H1 (cell line): ENCODE measurements at regions not wholly inside any gene's neighbourhood (a gene's known extent, or its start where the extent isn't known, plus 50 kb on each side); places are given as distances from the start of the nearest gene placed in this dataset.

Experiments used
- NRF1 ChIP-seq: IDR thresholded peaks from 2 replicates; pipeline ENCODE4 v1.6.1; 2011; ENCODE audit warnings: mild to moderate bottlenecking, low read depth, low read length, improper control_type of control experiment
- POLR2A ChIP-seq, 2 experiments: IDR thresholded peaks; 1 replicate in 1 of 2; 2 replicates in 1 of 2; pipeline ENCODE4 v1.6.1; 2011; ENCODE audit warnings: low read depth in 2 of 2, low read length in 2 of 2, mild to moderate bottlenecking in 2 of 2; ENCODE audit errors: control extremely low read depth in 1 of 2
- TBP ChIP-seq: IDR thresholded peaks from 2 replicates; pipeline ENCODE4 v1.6.1; 2011; ENCODE audit warnings: low read depth, low read length, improper control_type of control experiment
- YY1 ChIP-seq: IDR thresholded peaks from 2 replicates; pipeline ENCODE4 v1.6.1; 2011; ENCODE audit warnings: low read depth, mild to moderate bottlenecking, low read length
- TF ChIP-seq, protein P1 (sequence below): IDR thresholded peaks from 2 replicates; pipeline ENCODE4 v1.6.1; 2012; ENCODE audit warnings: inconsistent platforms

DNA sequence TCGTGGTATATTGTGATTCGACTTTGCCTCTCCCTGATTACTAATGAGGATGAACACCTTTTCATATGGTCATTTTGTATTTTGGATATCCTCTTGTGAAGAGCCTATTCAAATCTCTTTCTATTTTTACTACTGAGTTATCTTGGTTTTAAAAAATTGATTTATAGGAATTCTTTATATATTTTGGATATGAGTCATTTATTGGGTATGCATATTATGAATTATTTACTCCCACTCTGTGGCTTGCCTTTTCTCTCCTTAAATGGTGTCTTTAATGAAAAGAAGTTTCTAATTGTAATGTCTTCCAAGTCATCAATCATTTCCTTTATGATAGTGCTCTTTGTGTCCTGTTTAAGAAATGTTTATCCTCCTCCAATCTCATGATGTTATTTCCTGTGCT lies 191.5 kb upstream of the DPH6 start:
- TF ChIP-seq POLR2A (IDR thresholded peaks at IDR 0.05; ENCODE audit: control extremely low read depth in 1 of 2, low read depth in 2 of 2, low read length in 2 of 2), result no peak
- TF ChIP-seq, protein P1, sequence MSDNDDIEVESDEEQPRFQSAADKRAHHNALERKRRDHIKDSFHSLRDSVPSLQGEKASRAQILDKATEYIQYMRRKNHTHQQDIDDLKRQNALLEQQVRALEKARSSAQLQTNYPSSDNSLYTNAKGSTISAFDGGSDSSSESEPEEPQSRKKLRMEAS, result no peak
- TF ChIP-seq NRF1, result no peak
- TF ChIP-seq YY1, result no peak
- TF ChIP-seq TBP, result no peak
